Stimulated activated CD4-positive, alpha-beta T cell treated with anti-CD3 and anti-CD28 coated beads, Interleukin-1b, Interleukin-23, amount 100 ng/mL, for 48 hours (primary cell): ENCODE measurements at regions not wholly inside any gene's neighbourhood (a gene's known extent, or its start where the extent isn't known, plus 50 kb on each side); places are given as distances from the start of the nearest gene placed in this dataset.

Experiments
- DNase-seq: peaks from one replicate; pipeline ENCODE4 v3.0.0-alpha.2; 2020

DNA sequence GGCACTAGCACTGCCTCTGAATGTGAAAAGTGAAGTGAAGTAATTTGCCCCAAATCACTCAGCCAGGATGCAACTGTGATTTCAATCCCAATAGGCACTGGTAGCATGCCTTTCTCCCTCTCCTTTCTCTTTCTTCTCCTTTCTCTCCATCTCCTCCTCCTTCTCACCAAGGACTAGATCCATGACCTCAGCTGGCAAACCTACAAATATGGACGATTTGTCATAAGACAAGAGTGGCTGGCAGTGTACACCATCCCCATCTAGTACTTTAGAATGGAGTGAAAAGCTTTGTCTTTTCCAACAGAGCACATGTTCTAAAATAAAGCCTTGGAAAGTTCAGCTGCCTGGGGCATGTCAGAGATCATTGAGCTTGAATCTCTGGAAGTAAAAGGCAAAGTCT, 574.7 kb upstream of the CLINT1 start:
- no peak for DNase-seq

DNA sequence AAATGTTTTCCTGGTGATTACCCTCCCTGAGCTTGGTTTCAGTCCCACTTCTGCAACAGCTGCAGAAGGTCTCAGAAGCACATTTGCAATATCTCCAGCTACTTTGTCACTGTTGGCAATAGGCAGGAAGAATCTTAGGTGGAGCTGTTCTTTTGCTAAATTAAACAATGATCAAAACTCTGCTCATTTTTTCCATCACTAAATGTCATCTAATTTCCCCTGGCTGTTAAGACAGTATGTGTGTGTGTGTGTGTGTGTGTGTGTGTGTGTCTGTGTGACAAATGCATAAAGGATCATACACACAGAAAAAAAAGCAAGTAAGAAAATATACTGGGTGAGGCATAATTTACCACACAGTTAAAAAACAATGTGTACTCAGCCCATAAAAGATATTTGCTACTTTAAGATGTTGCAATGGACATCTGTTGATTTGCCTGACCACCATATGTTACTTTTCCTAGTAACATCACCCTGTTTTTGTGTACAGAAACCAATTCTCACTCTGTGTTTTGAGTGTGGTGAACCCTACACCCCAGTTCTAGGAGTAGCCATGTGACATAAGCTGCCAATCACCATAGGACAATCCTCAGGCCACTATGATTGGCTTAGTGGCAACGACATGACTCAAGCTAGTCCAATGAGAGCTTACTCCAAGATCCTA, 572.6 kb upstream of the CLINT1 start:
- DNase-seq = no peak

DNA sequence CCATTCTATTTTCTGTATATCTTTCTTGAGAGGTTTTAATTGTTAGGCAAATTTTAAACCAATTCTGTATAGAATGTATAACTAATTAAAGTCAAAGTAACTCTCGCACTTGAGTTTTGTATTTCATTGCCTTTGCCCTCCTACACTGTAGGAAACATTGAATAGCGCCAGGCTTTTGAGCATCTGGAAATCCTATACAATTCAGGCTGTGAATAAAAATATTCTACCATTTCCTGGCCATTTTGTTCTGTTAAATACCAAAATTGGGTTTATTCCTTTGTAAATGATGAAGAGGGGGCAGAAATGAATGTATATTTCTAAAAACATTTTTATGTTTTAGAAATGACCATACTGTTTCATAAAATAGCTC, 571.8 kb upstream of the CLINT1 start:
- no peak for DNase-seq

DNA sequence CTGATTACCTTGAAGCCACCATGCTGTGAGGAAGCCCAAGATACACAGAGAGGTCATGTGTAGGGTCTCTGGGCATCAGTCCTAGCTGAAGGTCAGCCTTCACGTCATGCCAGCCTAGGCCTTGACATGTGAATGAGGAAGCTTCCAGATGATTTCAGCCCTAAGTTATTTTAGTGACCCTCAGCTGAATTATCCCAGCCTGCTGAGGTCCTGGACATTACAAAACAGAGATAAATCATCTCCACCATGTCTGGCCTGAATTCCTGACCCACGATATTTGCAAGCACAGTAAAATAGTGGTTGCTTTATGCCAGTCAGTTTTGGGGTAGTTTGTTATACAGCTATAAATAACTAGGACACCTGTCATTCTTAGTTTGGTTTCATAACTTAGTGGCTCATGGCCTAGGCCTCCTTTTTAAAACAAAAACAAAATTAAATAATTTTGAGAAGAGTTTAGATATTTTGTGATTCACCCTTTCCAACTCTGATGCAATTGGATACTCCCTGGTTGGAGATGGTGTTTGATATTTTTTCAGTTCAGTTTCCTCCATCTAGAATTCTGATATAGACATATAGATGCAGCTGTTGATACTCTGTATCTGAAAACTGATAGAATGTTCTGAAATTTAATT, 571.3 kb upstream of the CLINT1 start:
- no peak for DNase-seq

DNA sequence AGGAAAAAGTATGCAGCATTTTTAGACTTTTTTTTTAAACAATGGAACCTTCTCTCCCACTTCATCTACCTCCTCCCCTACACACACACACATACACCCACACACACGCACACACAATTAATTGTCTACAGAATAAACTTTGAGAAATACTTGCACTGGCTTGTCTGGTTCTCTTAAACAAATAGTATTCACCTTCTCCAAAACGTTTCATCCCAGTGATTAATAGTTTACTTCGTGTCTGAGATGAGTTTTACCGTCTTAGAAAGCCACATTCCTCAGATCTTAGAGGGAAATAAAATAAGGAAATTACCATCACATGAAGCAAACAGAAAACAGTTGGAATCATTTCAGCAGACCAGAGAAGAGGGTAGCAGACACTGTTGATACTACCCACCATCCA, 570.6 kb upstream of the CLINT1 start:
- DNase-seq = no peak

DNA sequence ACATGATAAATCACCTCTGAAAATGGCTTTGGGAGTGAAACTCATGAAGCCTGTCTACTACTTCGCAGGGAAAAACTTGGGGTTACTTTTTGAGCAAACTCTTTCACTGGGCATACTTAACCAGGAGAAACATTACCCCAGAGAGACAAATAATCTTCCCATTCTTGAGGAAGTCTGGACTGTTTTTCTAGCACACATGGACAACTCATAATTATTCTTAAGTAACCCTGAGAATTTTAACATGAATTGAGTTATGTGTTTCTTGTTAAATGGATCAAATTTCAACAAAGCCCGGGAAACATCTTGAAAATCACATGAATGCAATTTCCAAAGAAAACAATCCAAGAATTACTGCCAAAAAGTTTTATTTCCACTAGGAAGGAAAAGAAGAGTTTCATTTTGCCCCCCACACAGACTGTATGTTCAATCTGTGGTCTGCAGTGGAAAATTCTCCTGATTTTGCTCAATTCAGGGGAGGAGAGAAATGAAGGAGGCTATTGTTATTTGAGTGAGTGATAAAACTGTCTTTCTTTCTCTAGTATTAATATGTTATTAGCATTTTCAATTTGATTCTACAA, 564.8 kb upstream of the CLINT1 start:
- DNase-seq = no peak

DNA sequence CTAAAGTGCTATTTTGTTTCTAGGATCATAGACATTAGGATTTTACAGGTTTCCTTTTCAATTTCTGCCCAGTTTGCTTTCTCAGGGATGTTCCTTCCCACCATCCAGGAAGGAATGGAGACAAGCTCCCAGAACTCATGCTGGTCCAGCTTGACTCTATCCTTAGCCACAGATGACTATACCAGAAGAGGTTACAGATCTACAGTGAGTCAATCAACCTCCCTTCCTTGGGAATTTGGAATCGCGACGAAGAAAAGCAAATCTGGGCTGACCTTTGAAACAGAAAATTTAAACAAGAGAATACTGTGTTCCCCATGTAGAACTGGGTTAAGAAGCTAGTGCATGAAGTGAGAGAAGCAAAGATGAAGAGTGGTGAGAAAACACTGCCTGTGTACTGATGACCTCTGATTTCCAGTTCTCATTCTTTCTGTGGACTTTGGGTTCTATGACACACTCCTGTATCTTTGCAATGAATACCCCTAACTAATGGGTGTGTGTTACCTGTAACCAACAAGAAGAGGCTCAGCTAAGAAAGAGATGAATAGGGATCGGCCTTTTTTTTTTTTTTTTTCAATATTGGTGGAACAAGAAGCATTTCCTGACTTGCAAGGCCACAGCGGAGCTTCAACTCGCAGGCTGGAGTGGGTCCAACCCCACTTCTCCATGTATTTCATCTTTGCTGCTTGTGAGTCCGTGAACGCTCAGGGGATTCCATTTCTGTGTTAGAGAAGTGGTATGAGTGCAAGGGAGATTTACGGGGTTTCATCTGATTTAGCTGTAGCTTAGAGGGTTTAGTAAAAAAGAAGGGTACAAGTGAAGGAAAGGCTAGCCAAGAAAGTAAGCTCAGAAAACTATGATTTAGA, 563.9 kb upstream of the CLINT1 start:
- DNase-seq = no peak

DNA sequence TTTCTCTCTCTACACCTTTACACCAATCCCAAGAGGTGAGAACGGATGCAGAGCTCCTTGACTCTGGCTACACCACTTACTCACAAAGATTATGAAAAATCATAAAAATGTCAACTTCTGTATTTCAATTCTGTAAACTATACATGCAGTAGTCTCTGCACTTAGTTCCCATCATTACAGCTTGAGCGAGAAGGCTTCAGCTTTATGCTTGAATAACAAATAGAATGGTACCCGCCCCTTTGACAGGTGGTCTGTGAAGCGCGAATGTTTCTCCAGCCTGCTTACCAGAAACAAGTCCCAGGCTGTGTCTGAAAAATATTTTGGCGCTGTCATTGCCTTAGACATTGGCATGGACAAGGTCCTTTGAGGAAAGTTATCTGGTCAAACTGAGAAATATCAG, 562.4 kb upstream of the CLINT1 start:
- DNase-seq = no peak

DNA sequence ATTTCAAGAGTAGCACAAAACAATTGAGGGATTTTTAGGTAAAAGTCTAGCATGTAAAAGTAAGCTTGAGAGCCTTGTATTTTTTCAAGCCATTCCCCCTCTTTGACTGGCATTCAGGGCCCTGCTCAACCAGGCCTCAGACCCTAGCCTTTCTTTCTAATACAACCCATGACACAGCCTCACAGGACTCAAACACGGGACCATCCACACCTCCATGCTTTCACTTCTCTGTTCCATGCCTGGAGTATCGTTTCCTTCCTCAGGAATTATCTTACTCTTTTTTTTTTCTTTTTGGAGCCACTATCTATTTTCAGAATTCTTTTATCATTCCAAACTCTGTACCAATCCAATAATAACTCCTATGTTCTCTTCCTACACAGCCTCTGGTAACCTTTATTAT, 560.2 kb upstream of the CLINT1 start:
- no peak for DNase-seq

DNA sequence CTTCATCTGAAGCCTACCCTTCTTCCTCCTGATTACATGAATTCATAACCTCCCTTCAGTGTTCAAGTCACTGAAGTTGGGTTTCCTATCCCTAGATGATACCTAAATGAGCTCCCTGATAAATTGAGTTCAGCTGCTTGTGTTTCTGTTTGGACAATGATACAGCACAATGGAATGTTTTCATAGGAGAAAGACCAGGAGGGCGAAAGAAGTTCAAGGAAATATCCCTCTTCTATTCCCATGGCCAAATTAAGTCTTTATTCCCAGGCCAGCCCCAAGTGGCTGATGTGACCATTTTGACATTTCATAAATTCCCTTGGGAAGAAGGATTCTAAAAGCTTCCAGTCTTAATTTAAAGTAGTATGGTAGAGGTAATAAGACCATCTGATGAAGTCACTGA, 555.8 kb upstream of the CLINT1 start:
- DNase-seq = no peak

DNA sequence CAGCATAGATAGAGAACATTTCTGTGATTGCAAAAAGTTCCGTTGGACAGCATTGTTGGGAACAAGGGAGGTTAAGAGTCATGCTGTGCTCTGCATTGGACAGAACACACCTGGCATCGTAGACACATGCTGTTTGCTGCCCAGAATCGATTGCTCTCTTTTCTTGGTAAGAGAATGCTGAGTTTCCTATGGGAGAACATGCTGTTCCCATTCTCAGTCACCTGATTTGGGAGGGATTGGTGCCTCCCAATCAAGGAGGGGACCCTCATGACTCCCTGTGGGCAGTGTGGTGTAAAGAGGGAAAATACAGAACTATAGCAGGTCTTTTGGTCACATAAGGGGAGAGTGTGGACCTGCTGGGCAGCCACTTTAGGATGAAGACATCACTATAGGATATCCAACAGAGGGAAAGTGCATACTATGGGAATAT, 555.4 kb upstream of the CLINT1 start:
- DNase-seq = no peak

DNA sequence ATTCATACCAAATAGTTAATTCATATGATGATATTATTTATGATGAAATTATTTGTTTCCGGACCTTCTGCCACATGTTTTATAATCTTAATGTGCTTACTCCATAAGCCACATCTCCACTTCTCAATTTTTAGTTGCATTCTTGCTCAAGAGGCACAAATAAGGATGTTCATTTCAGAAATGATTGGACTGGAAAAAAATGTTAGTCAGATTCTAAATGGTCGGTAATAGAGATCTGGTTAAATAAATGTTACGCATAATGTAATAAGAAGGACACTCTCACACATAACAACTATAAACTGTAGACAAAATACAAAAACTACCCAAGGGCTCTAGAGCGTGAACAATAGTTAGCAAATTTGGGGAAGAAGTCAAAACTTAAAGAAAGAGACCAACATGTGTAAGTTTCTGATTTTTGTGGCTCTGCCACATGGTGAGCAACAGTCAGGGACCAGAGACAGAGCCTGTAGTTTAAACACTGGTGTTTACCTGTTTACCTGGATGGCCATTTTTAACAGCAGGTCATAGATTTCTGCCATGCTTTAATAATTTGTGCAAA, 554.3 kb upstream of the CLINT1 start:
- no peak for DNase-seq

DNA sequence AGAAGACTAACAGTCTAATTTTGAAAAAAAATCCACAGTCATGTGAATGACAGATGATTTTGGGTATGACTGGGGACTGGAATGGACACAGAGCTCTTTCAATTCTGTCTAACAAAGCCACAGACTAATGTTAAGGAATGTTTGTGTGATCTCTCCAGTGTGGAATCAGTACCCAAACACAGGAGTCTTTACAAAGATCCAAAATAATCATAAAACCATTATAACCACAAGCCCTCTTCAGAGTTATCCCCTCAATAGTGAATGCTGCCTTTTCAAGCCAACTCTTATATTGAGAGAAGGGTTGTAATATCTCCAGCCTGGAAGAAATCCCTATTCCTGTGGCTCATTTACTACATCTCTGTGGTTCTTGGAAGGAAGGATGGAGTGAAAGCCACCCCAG, 552.0 kb upstream of the CLINT1 start:
- no peak for DNase-seq

DNA sequence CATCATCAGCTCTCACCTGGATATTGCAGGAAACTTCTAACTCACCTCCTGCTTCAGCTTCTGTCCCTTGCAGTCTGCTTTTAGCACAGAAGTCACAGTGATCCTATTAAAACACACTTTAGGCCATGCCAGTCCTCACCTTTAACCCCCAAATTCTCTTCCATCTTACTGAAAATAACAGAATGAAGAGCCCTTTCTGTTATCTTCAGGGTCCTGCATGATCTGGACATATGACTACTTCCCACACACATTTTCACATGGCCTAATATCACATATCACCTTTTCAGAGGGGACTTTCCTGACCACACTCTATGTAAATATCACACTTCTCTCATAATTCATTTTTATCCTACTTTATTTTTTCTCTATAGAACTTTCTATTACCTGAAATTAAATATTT, 550.6 kb upstream of the CLINT1 start:
- no peak for DNase-seq

DNA sequence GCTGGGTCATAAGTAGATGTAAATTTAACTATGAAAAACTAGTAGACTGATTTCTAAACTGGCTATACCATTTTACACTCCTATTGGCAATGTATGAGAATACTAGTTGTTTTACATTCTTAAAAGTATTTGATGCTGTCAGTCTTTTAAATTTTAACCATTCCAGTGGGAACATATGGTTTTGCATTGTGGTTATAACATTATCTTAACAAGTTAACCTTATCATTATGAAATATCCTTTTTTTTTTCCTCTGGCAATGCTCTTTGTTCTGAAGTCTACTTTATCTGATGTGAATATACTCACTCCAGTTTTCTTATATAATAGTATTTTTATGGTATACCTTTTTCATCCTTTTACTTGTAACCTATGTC, 548.9 kb upstream of the CLINT1 start:
- no peak for DNase-seq

DNA sequence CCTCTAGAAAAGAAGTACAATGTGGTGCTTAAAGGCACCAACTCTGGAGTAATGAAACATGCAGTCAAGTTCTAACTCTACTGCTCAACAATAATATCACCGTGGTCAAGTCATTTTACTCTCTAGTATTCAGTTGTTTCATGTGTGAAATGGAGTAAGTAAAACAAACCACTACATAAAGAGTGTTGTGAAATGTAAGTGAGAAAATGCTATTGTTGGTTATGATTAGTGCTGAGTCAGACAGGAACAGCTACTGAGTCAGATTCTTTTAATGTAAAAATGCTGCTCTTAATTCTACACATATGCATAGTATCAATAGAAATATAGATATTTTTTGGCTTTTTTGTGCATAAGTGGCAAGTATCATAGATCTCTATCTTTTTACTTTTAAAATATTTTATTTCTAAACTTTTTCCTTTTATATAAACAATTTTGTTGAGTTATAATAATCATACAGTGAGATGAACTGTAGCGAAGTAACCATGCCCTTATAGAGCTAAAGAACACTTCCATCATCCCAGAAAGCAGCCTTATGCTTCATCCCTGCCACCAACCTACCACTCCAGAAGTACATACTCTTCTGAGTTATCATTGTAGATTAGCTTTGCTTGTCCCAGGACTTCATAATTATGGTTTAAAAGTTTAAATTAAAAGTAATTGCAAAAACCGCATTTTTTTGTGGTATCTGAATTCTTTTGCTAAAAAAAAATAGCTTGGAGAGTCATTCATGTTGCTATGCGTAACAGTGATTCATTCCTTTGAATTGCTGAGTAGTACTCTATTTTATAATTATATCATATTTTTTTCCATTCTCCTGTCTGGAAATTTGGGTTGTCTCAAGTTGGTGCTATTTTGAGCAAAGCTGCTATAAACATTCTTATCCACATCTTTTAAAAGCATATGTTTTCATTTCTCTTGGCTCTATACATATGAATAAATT, 548.2 kb upstream of the CLINT1 start:
- no peak for DNase-seq

DNA sequence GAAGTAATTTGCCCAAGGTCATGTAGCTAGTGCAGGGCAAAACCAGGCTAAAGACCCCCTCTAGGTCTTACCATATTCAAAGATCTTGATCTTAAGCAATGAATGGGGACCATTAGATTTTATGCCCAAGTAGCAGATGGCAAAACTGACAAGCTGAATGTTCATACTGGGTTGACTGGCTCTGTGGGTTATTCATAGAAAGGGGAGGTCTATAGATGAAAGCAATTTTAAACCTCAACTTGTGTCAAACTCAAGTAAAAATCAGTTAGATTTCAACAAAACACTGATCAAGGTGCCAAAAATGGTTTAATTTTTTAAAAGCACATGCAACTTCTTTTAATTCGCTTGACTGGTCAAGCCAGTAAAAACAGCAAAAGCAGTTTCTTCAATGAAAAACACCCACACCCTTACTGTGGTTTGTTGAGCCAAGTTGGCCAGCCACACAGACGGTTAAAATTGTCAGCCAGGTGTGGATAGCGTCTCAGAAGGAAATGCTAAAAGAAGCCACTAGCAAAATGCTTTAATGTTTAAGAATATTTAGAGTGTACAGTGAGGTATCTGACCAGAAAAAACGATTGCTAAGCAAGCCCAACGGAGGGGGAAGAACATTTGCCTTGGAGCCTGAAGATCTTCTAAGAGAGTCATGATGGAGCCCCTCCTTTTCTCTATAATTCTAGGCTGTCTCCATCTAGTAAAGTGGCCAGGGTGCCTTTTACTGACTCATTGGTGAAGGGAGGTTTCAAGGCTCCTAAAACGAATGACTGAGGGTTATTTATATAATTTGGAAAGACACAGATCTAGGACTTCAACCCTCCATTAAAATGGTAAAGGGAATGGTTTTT, 539.6 kb upstream of the CLINT1 start:
- no peak for DNase-seq

DNA sequence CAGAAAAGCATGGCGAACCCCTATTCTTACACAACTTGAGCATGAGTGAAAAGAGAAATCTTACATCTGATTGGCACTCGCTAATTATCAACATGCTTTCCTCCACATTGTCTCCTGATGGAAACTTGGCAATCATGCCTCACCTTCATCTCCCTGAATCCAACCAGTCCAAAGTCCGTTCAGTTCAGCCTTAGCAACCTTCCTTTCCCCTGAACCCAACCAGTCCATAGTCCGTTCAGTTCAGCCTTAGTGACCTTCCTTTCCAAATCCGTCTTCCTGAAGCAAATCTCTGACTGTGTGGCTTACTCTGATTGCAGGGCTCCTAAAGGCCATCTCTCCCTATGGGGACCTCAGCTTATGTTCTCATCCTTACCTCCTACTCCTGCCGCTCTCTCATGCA, 538.3 kb upstream of the CLINT1 start:
- DNase-seq = no peak

DNA sequence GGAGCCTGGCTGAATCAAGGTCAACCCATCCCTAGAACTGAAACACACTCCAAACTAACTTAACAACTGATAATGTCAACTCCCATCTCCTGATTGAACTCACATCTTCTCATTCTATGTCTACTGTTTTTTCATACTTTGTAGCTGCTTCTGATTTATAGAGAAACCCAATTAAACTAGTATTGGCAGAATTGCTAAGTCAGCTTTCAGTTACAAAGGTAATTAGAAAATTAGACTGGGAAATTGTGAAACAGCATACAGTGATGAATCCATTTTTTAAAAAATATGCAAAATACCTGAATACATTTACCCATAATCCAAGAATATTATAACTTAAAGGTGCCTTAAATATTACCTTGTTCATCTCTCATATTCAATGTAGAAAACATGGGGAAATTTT, 535.2 kb upstream of the CLINT1 start:
- no peak for DNase-seq

DNA sequence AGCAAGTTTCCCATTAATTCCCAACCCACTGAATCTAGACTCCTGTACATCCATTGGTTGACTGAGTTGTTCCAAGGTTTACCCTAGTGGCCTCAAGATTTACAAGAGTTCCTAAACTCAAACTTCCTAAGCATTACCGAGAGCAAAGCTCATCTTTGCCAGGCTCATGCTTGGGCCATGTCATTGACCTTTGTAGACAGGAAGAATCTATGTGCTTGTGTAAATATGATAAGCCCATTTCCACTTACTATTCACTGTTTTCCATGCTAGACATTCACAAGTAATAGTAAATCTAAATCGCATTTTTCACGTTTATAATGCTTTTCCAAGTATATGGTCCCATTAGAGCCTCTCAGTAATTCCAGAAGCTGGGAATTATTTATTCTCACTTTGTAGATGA, 534.5 kb upstream of the CLINT1 start:
- no peak for DNase-seq

DNA sequence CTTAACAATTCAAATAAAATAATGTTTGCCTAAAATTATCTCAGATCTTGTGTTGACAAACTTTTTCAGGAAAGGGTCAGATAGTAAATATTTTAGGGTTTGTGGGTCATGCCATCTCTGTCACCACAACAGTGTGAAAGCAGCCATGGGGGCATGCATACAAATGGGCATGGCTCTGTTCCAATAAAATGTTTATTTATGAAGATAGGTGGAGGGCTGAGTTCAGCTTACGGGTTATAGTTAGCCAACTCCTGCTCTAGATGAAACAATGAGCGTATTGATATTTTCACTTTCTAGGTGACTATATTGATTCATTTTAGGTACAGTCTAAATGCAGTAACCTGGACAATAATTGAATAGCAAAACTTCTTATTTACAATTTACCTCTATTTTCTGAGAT, 533.8 kb upstream of the CLINT1 start:
- no peak for DNase-seq

DNA sequence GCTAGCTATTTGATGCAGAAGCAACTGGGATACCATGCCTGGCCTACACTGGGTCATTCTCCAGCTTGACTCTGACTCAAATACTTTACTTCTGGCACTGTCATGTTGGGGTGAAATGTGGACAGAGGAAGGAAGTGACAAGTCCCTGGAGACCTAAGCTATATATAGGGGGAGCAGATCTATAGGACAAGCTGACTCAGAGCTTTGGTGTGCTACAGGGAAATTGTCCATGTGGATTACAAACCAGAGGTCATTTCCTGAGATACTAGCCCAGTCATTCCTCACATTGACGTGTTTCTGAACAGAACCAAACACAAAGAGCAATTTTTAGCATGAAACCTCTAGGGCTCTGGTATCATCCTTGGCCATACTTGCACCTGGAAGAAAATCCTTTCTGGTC, 531.6 kb upstream of the CLINT1 start:
- DNase-seq = no peak
